ENCODE measurements at regions not wholly inside any gene's neighbourhood (a gene's known extent, or its start where the extent isn't known, plus 50 kb on each side); places are given as distances from the start of the nearest gene placed in this dataset.

GRCh38 chr17:14596224-14596623 lies 295.3 kb downstream of the HS3ST3B1 start:
- in situ Hi-C loops (cut with HindIII; ENCODE audit: low pct_ligation_motif_present, low sequenced_read_pairs) = no loop called here
- no peak for TF ChIP-seq CTCF (IDR thresholded peaks at IDR 0.05; ENCODE audit: low read depth, low read length, missing control alignments)
- H3K27me3 ChIP-seq (replicated peaks) = no peaks in the 10 kb centered on the region
- no peak overlapping the region for H3K4me3 ChIP-seq (ENCODE audit: low read depth, low read length)
- no peaks in the 10 kb centered on the region for H3K36me3 ChIP-seq (replicated peaks)
- H3K27ac ChIP-seq = no peak overlapping the region
- no peak for DNase-seq

- Histone ChIP-seq H3K27me3 (replicated peaks) (no peaks in the 10 kb centered on the region), H3K4me3 (ENCODE audit: low read depth, low read length) (no peak overlapping the region), H3K27ac (no peak overlapping the region), H3K36me3 (replicated peaks) (no peaks in the 10 kb centered on the region)
- in situ Hi-C loops (cut with HindIII; ENCODE audit: low pct_ligation_motif_present, low sequenced_read_pairs) = no loop called here
- DNase-seq = no peak
- TF ChIP-seq CTCF (IDR thresholded peaks at IDR 0.05; ENCODE audit: low read depth, low read length, missing control alignments) = no peak
Observed at GRCh38 chr17:14595656-14596055, 294.8 kb downstream of the HS3ST3B1 start.

- Histone ChIP-seq H3K27ac (no peak overlapping the region), H3K36me3 (replicated peaks) (no peaks in the 10 kb centered on the region), H3K27me3 (replicated peaks) (no peaks in the 10 kb centered on the region), H3K4me3 (ENCODE audit: low read depth, low read length) (no peak overlapping the region)
- DNase-seq = no peak
- TF ChIP-seq CTCF (IDR thresholded peaks at IDR 0.05; ENCODE audit: low read depth, low read length, missing control alignments) = no peak
- in situ Hi-C loops (cut with HindIII; ENCODE audit: low pct_ligation_motif_present, low sequenced_read_pairs) = no loop called here
Observed at GRCh38 chr17:14594690-14595089, 293.8 kb downstream of the HS3ST3B1 start.

- in situ Hi-C loops (cut with HindIII; ENCODE audit: low pct_ligation_motif_present, low sequenced_read_pairs) = no loop called here
- H3K36me3 ChIP-seq (replicated peaks) = no peaks in the 10 kb centered on the region
- TF ChIP-seq CTCF (IDR thresholded peaks at IDR 0.05; ENCODE audit: low read depth, low read length, missing control alignments) = no peak
- no peaks in the 10 kb centered on the region for H3K27me3 ChIP-seq (replicated peaks)
- no peak for DNase-seq
- H3K4me3 ChIP-seq (ENCODE audit: low read depth, low read length) = no peak overlapping the region
- no peak overlapping the region for H3K27ac ChIP-seq
Observed at GRCh38 chr17:14593956-14594355, 293.1 kb downstream of the HS3ST3B1 start.

DNA sequence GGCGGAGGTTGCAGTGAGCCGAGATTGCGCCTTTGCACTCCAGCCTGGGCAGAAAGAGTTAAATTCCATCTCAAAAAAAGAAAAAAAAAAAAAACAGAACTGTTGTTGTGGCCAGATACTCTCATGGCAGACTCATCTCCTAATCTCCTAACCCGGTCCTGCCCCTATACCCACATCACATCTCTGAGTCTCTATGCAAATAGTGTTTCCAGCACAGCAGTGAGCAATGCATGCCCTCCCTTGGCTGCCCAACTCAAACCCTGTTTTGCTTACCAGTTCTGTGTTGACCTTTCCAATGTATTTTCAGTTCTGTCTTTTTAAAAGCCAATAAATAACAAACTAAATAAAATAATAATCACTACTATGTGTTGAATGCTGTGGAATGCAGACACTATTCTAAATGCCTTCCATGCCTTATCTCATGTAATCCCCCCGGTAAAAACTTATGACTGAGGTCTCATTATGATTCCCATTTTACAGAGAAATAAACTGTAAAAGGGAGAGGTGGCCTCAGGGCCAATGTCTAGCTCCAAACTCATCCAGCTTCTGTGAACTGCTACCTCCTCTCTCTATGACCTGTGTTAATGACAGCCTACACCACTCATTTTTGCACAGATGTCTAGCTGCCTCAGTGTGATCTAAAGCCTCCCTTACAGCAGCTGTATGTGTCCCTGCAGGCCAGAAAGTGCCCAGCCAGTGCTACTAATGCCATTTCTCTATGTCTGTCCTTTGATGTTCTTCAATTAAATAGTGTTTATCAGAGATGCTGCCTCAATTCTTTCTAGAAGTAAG lies 289.8 kb downstream of the HS3ST3B1 start:
- in situ Hi-C loops (cut with HindIII; ENCODE audit: low pct_ligation_motif_present, low sequenced_read_pairs) = no loop called here
- H3K4me3 ChIP-seq (ENCODE audit: low read depth, low read length) = no peak overlapping the region
- H3K27ac ChIP-seq = no peak overlapping the region
- H3K36me3 ChIP-seq (replicated peaks) = no peaks in the 10 kb centered on the region
- no peaks in the 10 kb centered on the region for H3K27me3 ChIP-seq (replicated peaks)
- DNase-seq = no peak
- TF ChIP-seq CTCF (IDR thresholded peaks at IDR 0.05; ENCODE audit: low read depth, low read length, missing control alignments) = no peak

DNA sequence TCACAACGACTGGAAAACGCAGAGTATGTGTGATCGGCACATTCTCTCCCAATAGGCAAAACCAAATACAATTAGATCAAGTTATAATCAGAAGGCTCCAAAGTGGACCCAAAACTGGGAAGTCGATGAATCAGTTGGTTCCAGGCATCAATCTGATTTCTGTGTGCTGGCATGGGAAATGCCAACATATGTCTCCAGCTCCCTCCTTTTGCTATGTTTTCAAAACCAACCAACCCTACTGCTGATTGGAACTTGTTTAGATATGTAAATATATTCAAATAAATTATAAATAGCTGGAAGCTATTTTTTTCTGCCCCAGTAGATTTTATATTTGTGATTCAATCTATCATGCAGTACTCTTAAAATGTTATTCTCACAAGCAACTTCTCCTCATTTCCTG lies 284.2 kb downstream of the HS3ST3B1 start:
- DNase-seq = no peak
- in situ Hi-C loops (cut with HindIII; ENCODE audit: low pct_ligation_motif_present, low sequenced_read_pairs) = no loop called here
- Histone ChIP-seq H3K27me3 (replicated peaks) (no peaks in the 10 kb centered on the region), H3K27ac (no peak overlapping the region), H3K4me3 (ENCODE audit: low read depth, low read length) (no peak overlapping the region), H3K36me3 (replicated peaks) (no peaks in the 10 kb centered on the region)
- TF ChIP-seq CTCF (IDR thresholded peaks at IDR 0.05; ENCODE audit: low read depth, low read length, missing control alignments) = no peak
